ENCODE measurements at regions not wholly inside any gene's neighbourhood (a gene's known extent, or its start where the extent isn't known, plus 50 kb on each side); places are given as distances from the start of the nearest gene placed in this dataset.

- TF ChIP-seq MAX (IDR thresholded peaks at IDR 0.05) = no peak
- no peak for TF ChIP-seq CTCF (IDR thresholded peaks at IDR 0.05)
- no peak for TF ChIP-seq RCOR1 (IDR thresholded peaks at IDR 0.05; ENCODE audit: low read depth, low read length)
- no peak for TF ChIP-seq MYC (IDR thresholded peaks at IDR 0.05; ENCODE audit: borderline replicate concordance, low read length)
- no peak for TF ChIP-seq EHMT2 (IDR thresholded peaks at IDR 0.05; ENCODE audit: low read depth)
Measured at GRCh38 chr5:3321119-3321760, 274.4 kb upstream of the IRX1 start.

Measured in A549 (cell line).